ENCODE measurements at regions not wholly inside any gene's neighbourhood (a gene's known extent, or its start where the extent isn't known, plus 50 kb on each side); places are given as distances from the start of the nearest gene placed in this dataset.

- Mint-ChIP-seq H3K4me1 (no peaks in the 10 kb centered on the region), H3K9me3 (peaks cover 36% of the 10 kb centered on the region), H3K36me3 (ENCODE audit: low read depth) (no peaks in the 10 kb centered on the region), H3K27ac (no peak overlapping the region), H3K27me3 (ENCODE audit: low read depth, poor library complexity) (peaks cover 8% of the 10 kb centered on the region), H3K4me3 (no peak overlapping the region)
- no peak for DNase-seq
- no peak for TF ChIP-seq CTCF (IDR thresholded peaks at IDR 0.05)
Observed at GRCh38 chr5:2876183-2876582, 124.7 kb upstream of the IRX2 start.

GRCh38 chr5:2874099-2874498, 122.6 kb upstream of the IRX2 start:
- no peaks in the 10 kb centered on the region for H3K36me3 Mint-ChIP-seq (ENCODE audit: low read depth)
- H3K4me1 Mint-ChIP-seq: no peaks in the 10 kb centered on the region
- peaks cover 19% of the 10 kb centered on the region for H3K27me3 Mint-ChIP-seq (ENCODE audit: low read depth, poor library complexity)
- no peak for TF ChIP-seq CTCF (IDR thresholded peaks at IDR 0.05)
- no peak overlapping the region for H3K4me3 Mint-ChIP-seq
- no peak overlapping the region for H3K27ac Mint-ChIP-seq
- DNase-seq: no peak
- H3K9me3 Mint-ChIP-seq: peaks cover 17% of the 10 kb centered on the region

- Mint-ChIP-seq H3K27ac (no peak overlapping the region), H3K4me1 (no peaks in the 10 kb centered on the region), H3K9me3 (peaks cover 3% of the 10 kb centered on the region), H3K4me3 (no peak overlapping the region), H3K27me3 (ENCODE audit: low read depth, poor library complexity) (peaks cover 20% of the 10 kb centered on the region), H3K36me3 (ENCODE audit: low read depth) (no peaks in the 10 kb centered on the region)
- TF ChIP-seq CTCF (IDR thresholded peaks at IDR 0.05): no peak
- DNase-seq: no peak
Observed at GRCh38 chr5:2872676-2873075, 121.2 kb upstream of the IRX2 start.

- no peak for DNase-seq
- TF ChIP-seq CTCF (IDR thresholded peaks at IDR 0.05): no peak
- no peak overlapping the region for H3K27ac Mint-ChIP-seq
- H3K27me3 Mint-ChIP-seq (ENCODE audit: low read depth, poor library complexity): peaks cover 20% of the 10 kb centered on the region
- no peaks in the 10 kb centered on the region for H3K36me3 Mint-ChIP-seq (ENCODE audit: low read depth)
- peaks cover 2% of the 10 kb centered on the region for H3K4me1 Mint-ChIP-seq
- no peaks in the 10 kb centered on the region for H3K9me3 Mint-ChIP-seq
- H3K4me3 Mint-ChIP-seq: no peak overlapping the region
Observed at GRCh38 chr5:2871282-2871681, 119.8 kb upstream of the IRX2 start.

GRCh38 chr5:2869471-2869870, 118.0 kb upstream of the IRX2 start:
- Mint-ChIP-seq H3K4me1 (peaks cover 9% of the 10 kb centered on the region), H3K4me3 (no peak overlapping the region), H3K27ac (no peak overlapping the region), H3K27me3 (ENCODE audit: low read depth, poor library complexity) (peaks cover 23% of the 10 kb centered on the region), H3K36me3 (ENCODE audit: low read depth) (no peaks in the 10 kb centered on the region), H3K9me3 (no peaks in the 10 kb centered on the region)
- no peak for DNase-seq
- TF ChIP-seq CTCF (IDR thresholded peaks at IDR 0.05): no peak

- no peaks in the 10 kb centered on the region for H3K36me3 Mint-ChIP-seq (ENCODE audit: low read depth)
- H3K4me3 Mint-ChIP-seq: no peak overlapping the region
- peaks cover 18% of the 10 kb centered on the region for H3K27me3 Mint-ChIP-seq (ENCODE audit: low read depth, poor library complexity)
- H3K4me1 Mint-ChIP-seq: peaks cover 9% of the 10 kb centered on the region
- DNase-seq: no peak
- H3K27ac Mint-ChIP-seq: no peak overlapping the region
- no peaks in the 10 kb centered on the region for H3K9me3 Mint-ChIP-seq
- TF ChIP-seq CTCF (IDR thresholded peaks at IDR 0.05): no peak
Observed at GRCh38 chr5:2867373-2867933, 116.0 kb upstream of the IRX2 start.
